Activated T-helper 2 cell treated with anti-CD3 and anti-CD28 coated beads, Interferon-gamma antibody, Interleukin-2, Interleukin-4, amounts not matched to agents 10 μg/mL and 5 μg/mL and 100 μg/mL, durations not matched to agents 14 hours and 24 hours and 36 hours (primary cell): ENCODE measurements at regions not wholly inside any gene's neighbourhood (a gene's known extent, or its start where the extent isn't known, plus 50 kb on each side); places are given as distances from the start of the nearest gene placed in this dataset.
"Not testable (repeated sequence)": the region's sequence is repeated elsewhere in the genome, so short reads cannot be mapped to it uniquely, and the experiment has no call there.

Experiments
- DNase-seq: peaks from one replicate; pipeline ENCODE4 v3.0.0; 2021; ENCODE audit warnings: low spot score
- H3K27ac Mint-ChIP-seq: one replicate; pipeline ENCODE4 v1.8.0; 2021; ENCODE audit warnings: mixed read lengths
- H3K27me3 Mint-ChIP-seq: one replicate; pipeline ENCODE4 v1.8.0; 2021; ENCODE audit warnings: low read depth, mixed read lengths
- H3K36me3 Mint-ChIP-seq: one replicate; pipeline ENCODE4 v1.8.0; 2021; ENCODE audit warnings: low read depth, mixed read lengths
- H3K4me1 Mint-ChIP-seq: one replicate; pipeline ENCODE4 v1.8.0; 2021; ENCODE audit warnings: low read depth, mixed read lengths
- H3K4me3 Mint-ChIP-seq: one replicate; pipeline ENCODE4 v1.8.0; 2021; ENCODE audit warnings: low read depth, mild to moderate bottlenecking, moderate library complexity, mixed read lengths
- H3K9me3 Mint-ChIP-seq: one replicate; pipeline ENCODE4 v1.8.0; 2021; ENCODE audit warnings: mixed read lengths
- intact Hi-C: fragments of 100-400 bp; cut with micrococcal nuclease; formaldehyde crosslinking; loops from one replicate; pipeline ENCODE4 v1.15.1; 2023

DNA sequence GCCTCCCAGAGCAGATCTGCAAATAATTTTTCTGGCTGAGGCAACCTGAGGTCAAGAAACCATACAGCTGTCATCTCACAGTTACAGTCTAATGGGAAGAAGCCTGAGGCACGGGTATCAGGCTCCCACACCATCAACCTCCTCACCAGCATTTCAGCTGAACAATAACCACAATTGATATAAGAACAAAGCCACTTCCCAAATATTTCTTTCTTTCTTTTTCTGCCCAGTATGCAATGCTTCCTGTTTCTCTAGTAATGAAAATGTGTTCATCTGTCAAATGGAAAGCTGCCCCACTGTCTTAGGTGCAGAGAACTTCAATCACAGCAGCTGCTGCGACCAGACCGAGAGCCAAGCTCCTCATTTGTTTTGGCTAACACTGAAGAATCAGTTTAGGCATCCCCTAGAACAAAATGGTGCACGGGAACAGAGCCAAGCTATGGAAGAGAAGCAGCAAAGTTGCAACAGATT is 108.4 kb downstream of the BLID start:
- H3K4me3 Mint-ChIP-seq: no peak overlapping the region
- H3K27me3 Mint-ChIP-seq: no peaks in the 10 kb centered on the region
- H3K4me1 Mint-ChIP-seq: no peaks in the 10 kb centered on the region
- no peaks in the 10 kb centered on the region for H3K9me3 Mint-ChIP-seq
- no peaks in the 10 kb centered on the region for H3K36me3 Mint-ChIP-seq
- no peak overlapping the region for H3K27ac Mint-ChIP-seq
- intact Hi-C loops: no loop called here
- DNase-seq: no peak

- no peak for DNase-seq
- Mint-ChIP-seq H3K9me3 (no peaks in the 10 kb centered on the region), H3K27ac (no peak overlapping the region), H3K4me1 (no peaks in the 10 kb centered on the region), H3K27me3 (no peaks in the 10 kb centered on the region), H3K36me3 (no peaks in the 10 kb centered on the region), H3K4me3 (no peak overlapping the region)
- intact Hi-C loops: no loop called here
Observed at GRCh38 chr11:122004446-122004845, 111.6 kb downstream of the BLID start.

GRCh38 chr11:122002926-122003325 is 113.1 kb downstream of the BLID start:
- Mint-ChIP-seq H3K4me1 (no peaks in the 10 kb centered on the region), H3K9me3 (no peaks in the 10 kb centered on the region), H3K27me3 (no peaks in the 10 kb centered on the region), H3K27ac (no peak overlapping the region), H3K36me3 (no peaks in the 10 kb centered on the region), H3K4me3 (no peak overlapping the region)
- intact Hi-C loops: no loop called here
- DNase-seq: no peak

DNA sequence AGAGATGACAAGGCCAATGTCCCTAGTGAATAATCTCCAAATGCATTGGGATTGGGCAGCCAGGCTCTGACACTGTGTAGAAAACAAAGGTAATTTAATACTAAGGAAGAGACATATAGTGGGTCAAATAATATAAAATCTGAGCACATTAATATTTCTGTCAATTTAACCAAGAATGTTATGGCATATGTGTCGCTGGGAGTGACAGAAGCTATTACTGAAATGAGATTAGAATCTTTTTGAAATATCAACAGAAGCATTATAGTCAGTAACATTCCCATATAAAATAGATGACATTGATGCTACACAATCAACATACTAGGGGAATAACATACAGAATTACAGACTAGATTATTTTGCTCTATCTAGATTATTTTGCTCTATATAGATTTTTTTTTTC is 114.0 kb downstream of the BLID start:
- no peaks in the 10 kb centered on the region for H3K27me3 Mint-ChIP-seq
- H3K27ac Mint-ChIP-seq: no peak overlapping the region
- no peaks in the 10 kb centered on the region for H3K4me1 Mint-ChIP-seq
- DNase-seq: no peak
- no peak overlapping the region for H3K4me3 Mint-ChIP-seq
- no peaks in the 10 kb centered on the region for H3K36me3 Mint-ChIP-seq
- no peaks in the 10 kb centered on the region for H3K9me3 Mint-ChIP-seq
- intact Hi-C loops: no loop called here

DNA sequence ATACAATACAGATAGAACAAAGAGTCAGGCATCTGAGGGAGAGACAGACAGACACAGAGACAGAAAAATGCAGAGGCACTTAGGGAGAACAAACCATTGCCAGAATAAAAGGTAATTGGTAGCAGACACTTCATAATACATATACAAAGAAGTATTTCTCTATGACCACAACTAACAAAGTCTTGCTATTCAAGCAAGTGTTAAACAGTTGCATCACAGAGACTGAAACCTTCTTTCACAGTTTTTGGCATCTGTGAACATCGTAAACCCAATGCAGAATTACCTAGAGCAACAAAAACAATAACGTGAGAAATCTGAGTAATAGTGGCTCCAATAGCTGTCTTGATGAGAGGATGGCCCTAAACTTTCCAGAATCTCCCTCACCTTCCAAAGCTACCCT is 116.4 kb downstream of the BLID start:
- Mint-ChIP-seq H3K9me3 (no peaks in the 10 kb centered on the region), H3K4me3 (no peak overlapping the region), H3K27me3 (no peaks in the 10 kb centered on the region), H3K4me1 (no peaks in the 10 kb centered on the region), H3K27ac (no peak overlapping the region), H3K36me3 (no peaks in the 10 kb centered on the region)
- intact Hi-C loops: no loop called here
- DNase-seq: no peak

DNA sequence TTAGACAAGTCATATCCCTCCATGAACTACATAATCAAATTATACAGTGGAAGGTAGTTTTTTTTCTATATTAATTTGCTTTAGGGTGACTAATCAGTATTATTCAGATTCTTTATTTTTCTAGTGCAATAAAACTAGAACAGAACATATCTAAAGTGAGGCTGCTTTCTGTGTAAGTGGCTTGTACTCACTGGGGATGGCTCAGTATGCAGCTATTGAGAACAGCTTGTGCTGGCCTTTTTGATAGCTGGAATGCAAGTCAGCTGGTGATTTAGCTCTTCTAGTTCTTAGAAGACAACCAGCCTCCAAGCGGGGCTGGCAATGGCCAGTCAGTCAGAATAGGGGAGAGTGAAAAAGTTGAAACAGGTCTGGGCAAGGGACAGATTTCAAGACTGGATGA is 119.4 kb downstream of the BLID start:
- no peak overlapping the region for H3K27ac Mint-ChIP-seq
- no peaks in the 10 kb centered on the region for H3K4me1 Mint-ChIP-seq
- no peaks in the 10 kb centered on the region for H3K36me3 Mint-ChIP-seq
- intact Hi-C loops: no loop called here
- DNase-seq: no peak
- H3K27me3 Mint-ChIP-seq: no peaks in the 10 kb centered on the region
- no peaks in the 10 kb centered on the region for H3K9me3 Mint-ChIP-seq
- no peak overlapping the region for H3K4me3 Mint-ChIP-seq

DNA sequence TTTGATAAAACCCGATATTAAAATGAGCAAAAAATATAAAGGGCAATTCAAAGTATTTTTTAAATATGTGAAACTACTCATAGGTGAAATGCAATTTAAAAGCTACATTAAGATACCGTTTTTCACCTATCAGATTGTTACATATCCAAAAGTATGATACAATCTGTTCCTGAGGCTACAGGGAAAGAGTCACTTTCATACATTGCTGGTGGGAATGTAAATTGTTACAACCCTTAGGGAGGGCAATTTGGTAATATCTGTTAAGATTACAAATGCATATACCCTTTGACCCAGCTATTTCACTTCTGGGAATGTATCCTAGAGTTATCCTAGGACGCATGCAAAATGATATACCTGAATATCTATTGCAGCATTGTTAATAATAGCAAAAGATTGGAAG is 132.1 kb downstream of the BLID start:
- no peak overlapping the region for H3K27ac Mint-ChIP-seq
- no peaks in the 10 kb centered on the region for H3K4me1 Mint-ChIP-seq
- no peaks in the 10 kb centered on the region for H3K9me3 Mint-ChIP-seq
- no peaks in the 10 kb centered on the region for H3K36me3 Mint-ChIP-seq
- no peak for DNase-seq
- intact Hi-C loops: no loop called here
- no peaks in the 10 kb centered on the region for H3K27me3 Mint-ChIP-seq
- no peak overlapping the region for H3K4me3 Mint-ChIP-seq

- H3K4me1 Mint-ChIP-seq, H3K4me3 Mint-ChIP-seq, H3K27ac Mint-ChIP-seq, DNase-seq, H3K36me3 Mint-ChIP-seq, intact Hi-C loops, H3K9me3 Mint-ChIP-seq, H3K27me3 Mint-ChIP-seq: not testable (repeated sequence)
Observed at GRCh38 chr11:121977914-121978313, 138.1 kb downstream of the BLID start.

DNA sequence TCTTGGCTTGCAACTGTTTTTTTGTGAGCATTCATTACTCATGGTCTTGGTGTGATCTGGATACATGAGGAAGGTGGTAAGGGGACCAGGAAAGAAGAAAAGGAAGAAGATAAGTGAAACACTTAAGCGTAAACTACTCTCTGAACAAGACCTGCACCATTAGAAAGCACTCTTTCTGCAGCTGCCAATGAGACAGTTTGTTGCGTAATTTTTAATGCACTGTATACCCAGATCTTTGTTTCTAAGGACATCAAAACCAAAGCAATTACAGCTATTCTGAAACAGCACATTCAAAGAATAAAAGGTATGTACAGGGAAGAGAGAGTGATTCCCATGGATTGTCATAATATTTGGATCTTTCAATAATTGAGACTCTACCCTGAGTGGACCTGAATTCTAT is 147.4 kb downstream of the BLID start:
- intact Hi-C loops: no loop called here
- Mint-ChIP-seq H3K27ac (no peak overlapping the region), H3K27me3 (no peaks in the 10 kb centered on the region), H3K4me3 (no peak overlapping the region), H3K36me3 (no peaks in the 10 kb centered on the region), H3K4me1 (no peaks in the 10 kb centered on the region), H3K9me3 (no peaks in the 10 kb centered on the region)
- no peak for DNase-seq

DNA sequence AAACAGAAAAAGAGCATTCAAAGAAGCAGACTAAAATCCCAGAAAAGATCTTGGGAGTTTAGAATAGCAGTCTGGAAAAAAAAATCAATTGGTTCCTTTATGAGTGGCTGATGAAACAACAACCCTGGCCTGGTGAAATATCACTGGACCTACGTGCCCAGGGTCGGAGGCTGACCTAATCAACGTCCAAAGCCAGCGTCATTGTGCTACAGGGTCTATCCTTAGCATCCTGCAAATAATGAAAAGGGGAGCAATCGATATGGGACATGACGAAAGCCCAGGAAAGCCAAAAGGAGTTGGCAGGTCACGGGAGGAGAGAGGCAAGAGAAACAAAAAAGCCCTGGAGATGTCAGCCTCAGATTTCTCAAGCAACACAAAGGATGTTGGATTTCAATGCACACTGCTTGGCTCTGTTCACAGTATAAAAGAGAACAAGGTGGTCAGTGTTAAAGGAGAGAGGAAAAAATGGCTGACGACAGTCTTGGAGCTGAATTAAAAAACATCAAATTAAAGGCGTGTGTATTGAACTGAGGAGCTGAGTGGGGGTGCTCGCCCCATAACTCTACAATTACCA is 148.8 kb downstream of the BLID start:
- H3K9me3 Mint-ChIP-seq: no peaks in the 10 kb centered on the region
- no peaks in the 10 kb centered on the region for H3K27me3 Mint-ChIP-seq
- no peak for DNase-seq
- H3K27ac Mint-ChIP-seq: no peak overlapping the region
- intact Hi-C loops: no loop called here
- H3K36me3 Mint-ChIP-seq: no peaks in the 10 kb centered on the region
- H3K4me3 Mint-ChIP-seq: no peak overlapping the region
- H3K4me1 Mint-ChIP-seq: no peaks in the 10 kb centered on the region

GRCh38 chr11:121965330-121965729 is 150.7 kb downstream of the BLID start:
- Mint-ChIP-seq H3K27me3 (no peaks in the 10 kb centered on the region), H3K36me3 (no peaks in the 10 kb centered on the region), H3K4me1 (no peaks in the 10 kb centered on the region), H3K27ac (no peak overlapping the region), H3K9me3 (no peaks in the 10 kb centered on the region), H3K4me3 (no peak overlapping the region)
- intact Hi-C loops: no loop called here
- DNase-seq: no peak

- H3K27me3 Mint-ChIP-seq: no peaks in the 10 kb centered on the region
- H3K4me1 Mint-ChIP-seq: no peaks in the 10 kb centered on the region
- no peaks in the 10 kb centered on the region for H3K36me3 Mint-ChIP-seq
- H3K27ac Mint-ChIP-seq: no peak overlapping the region
- intact Hi-C loops: no loop called here
- H3K9me3 Mint-ChIP-seq: no peaks in the 10 kb centered on the region
- no peak for DNase-seq
- no peak overlapping the region for H3K4me3 Mint-ChIP-seq
Observed at GRCh38 chr11:121964591-121964990, 151.4 kb downstream of the BLID start.

DNA sequence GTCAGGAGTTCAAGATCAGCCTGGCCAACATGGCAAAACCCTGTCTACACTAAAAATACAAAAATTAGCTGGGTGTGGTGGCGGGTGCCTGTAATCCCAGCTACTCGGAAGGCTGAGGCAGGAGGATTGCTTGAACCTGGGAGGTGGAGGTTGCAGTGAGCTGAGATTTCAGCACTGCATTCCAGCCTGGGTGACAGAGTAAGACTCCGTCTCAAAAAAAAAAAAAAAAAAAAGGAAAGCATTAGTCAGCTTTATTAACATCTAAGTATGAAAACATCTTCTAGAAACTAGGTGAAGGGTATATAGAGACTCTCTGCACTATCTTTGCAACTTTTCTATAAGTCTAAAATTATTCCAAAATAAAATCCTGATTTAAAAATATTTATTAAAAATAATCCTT is 152.2 kb downstream of the BLID start:
- H3K4me3 Mint-ChIP-seq, H3K4me1 Mint-ChIP-seq, DNase-seq, H3K27me3 Mint-ChIP-seq, H3K36me3 Mint-ChIP-seq, H3K9me3 Mint-ChIP-seq, H3K27ac Mint-ChIP-seq, intact Hi-C loops: not testable (repeated sequence)

GRCh38 chr11:121961321-121961801 is 154.7 kb downstream of the BLID start:
- intact Hi-C loops: no loop called here
- Mint-ChIP-seq H3K4me3 (no peak overlapping the region), H3K36me3 (no peaks in the 10 kb centered on the region), H3K4me1 (no peaks in the 10 kb centered on the region), H3K9me3 (no peaks in the 10 kb centered on the region), H3K27me3 (no peaks in the 10 kb centered on the region), H3K27ac (no peak overlapping the region)
- no peak for DNase-seq
